Activated CD8-positive, alpha-beta memory T cell treated with anti-CD3 and anti-CD28 coated beads, Interleukin-2, amount 10 ng/mL, durations not matched to agents 7 days and 5 days (primary cell): ENCODE measurements at regions not wholly inside any gene's neighbourhood (a gene's known extent, or its start where the extent isn't known, plus 50 kb on each side); places are given as distances from the start of the nearest gene placed in this dataset.

Experiments used
- ATAC-seq: fragments of 150-1000 bp; cut with Tn5 transposase; one replicate; pipeline ENCODE4 v1.10.0; 2021; ENCODE audit warnings: moderate library complexity
- CTCF ChIA-PET: fragments of 350-600 bp; sonication (Branson Sonifier 250); formaldehyde crosslinking; loops from one replicate; lab custom pipeline; 2021; ENCODE audit warnings: antibody characterized with exemption; lab: Charles Lee
- DNase-seq: peaks from one replicate; pipeline ENCODE4 v3.0.0-alpha.2; 2020
- H3K27ac Mint-ChIP-seq: one replicate; pipeline ENCODE4 v1.8.0; 2021; ENCODE audit warnings: mild to moderate bottlenecking, mixed read lengths
- H3K27me3 Mint-ChIP-seq: one replicate; pipeline ENCODE4 v1.8.0; 2021; ENCODE audit warnings: mixed read lengths
- H3K36me3 Mint-ChIP-seq: one replicate; pipeline ENCODE4 v1.8.0; 2021; ENCODE audit warnings: mild to moderate bottlenecking, mixed read lengths
- H3K4me1 Mint-ChIP-seq: one replicate; pipeline ENCODE4 v1.8.0; 2021; ENCODE audit warnings: mixed read lengths
- H3K4me3 Mint-ChIP-seq: one replicate; pipeline ENCODE4 v1.8.0; 2021; ENCODE audit warnings: mild to moderate bottlenecking, moderate library complexity, mixed read lengths
- H3K9me3 Mint-ChIP-seq: one replicate; pipeline ENCODE4 v1.8.0; 2022; ENCODE audit warnings: low read depth, mixed read lengths

GRCh38 chr3:165382672-165383071, 186.5 kb upstream of the SLITRK3 start:
- Mint-ChIP-seq H3K4me3 (no peak overlapping the region), H3K27ac (no peak overlapping the region), H3K9me3 (peaks cover 7% of the 10 kb centered on the region), H3K4me1 (no peaks in the 10 kb centered on the region), H3K36me3 (no peaks in the 10 kb centered on the region), H3K27me3 (no peaks in the 10 kb centered on the region)
- DNase-seq (no peak), ATAC-seq (no peak)
- CTCF ChIA-PET: no interaction called here

DNA sequence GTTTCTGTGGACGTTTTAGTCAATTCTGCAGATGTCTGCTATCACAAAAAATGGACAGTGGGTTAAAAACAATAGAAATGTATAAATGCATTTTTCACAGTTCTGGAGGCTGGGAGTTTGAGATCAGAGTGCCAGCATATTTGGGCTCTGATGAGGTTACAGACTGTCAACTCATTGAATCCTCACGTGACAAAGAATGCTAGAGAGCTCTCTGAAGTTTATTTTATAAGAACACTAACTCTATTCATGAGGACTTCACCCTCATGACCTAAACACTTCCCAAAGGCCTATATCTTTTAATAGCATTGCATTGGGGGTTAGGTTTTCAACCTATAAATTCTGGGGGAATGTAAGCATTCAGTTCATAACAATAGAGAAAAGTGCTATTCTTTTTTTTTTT, 182.6 kb upstream of the SLITRK3 start:
- DNase-seq: no peak
- no peaks in the 10 kb centered on the region for H3K4me1 Mint-ChIP-seq

DNA sequence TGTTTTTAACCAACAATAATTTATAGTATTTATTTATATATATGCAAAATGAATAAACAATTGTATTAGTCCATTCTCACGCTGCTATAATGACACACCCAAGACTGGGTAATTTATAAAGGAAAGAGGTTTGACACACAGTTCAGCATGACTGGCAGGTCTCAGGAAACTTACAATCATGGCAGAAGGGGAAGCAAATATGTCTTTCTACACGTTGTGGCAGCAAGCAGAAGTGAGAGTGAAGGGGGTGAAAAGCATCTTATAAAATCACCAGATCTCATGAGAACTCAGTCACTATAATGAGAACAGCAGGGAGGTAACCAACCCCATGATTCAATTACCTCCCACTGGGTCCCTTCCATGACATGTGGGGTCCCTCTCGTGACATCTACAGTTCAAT, 162.8 kb upstream of the SLITRK3 start:
- no peaks in the 10 kb centered on the region for H3K27me3 Mint-ChIP-seq
- DNase-seq (no peak), ATAC-seq (no peak)
- H3K27ac Mint-ChIP-seq: no peak overlapping the region
- no peaks in the 10 kb centered on the region for H3K36me3 Mint-ChIP-seq
- H3K4me1 Mint-ChIP-seq: no peaks in the 10 kb centered on the region
- H3K9me3 Mint-ChIP-seq: peaks cover 7% of the 10 kb centered on the region
- CTCF ChIA-PET: no interaction called here
- H3K4me3 Mint-ChIP-seq: no peak overlapping the region

More for the DNA sequence above, 182.6 kb upstream of the SLITRK3 start:
- Mint-ChIP-seq H3K27me3 (no peaks in the 10 kb centered on the region), H3K9me3 (peaks cover 9% of the 10 kb centered on the region), H3K27ac (no peak overlapping the region), H3K4me3 (no peak overlapping the region), H3K36me3 (no peaks in the 10 kb centered on the region)
- CTCF ChIA-PET: no interaction called here
- ATAC-seq: no peak

- Mint-ChIP-seq H3K4me3 (no peak overlapping the region), H3K27me3 (no peaks in the 10 kb centered on the region), H3K4me1 (no peaks in the 10 kb centered on the region), H3K9me3 (peaks cover 8% of the 10 kb centered on the region), H3K27ac (no peak overlapping the region), H3K36me3 (no peaks in the 10 kb centered on the region)
- ATAC-seq: no peak
- CTCF ChIA-PET: no interaction called here
- DNase-seq: no peak
These were observed 159.1 kb upstream of the SLITRK3 start for GRCh38 chr3:165355316-165355715.

DNA sequence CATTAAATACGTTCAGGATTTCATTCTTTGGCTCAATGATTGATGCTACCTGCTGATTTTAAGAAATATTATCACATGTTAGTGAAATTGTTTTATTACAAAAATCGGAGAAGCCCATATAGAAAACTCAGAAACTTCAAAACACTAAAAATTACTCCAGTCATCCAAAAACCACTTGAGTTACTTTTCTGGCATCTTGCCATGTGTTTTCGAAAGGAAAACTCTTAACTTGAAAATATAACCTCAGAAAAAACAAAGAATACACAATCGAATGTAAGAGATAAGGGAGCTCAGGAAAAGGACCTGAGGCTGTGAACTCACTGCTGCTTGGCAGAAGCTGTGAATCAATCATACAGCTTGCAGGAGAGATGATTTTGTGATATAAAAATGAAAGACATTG, 151.3 kb upstream of the SLITRK3 start:
- H3K27ac Mint-ChIP-seq: no peak overlapping the region
- no peak overlapping the region for H3K4me3 Mint-ChIP-seq
- CTCF ChIA-PET: no interaction called here
- no peaks in the 10 kb centered on the region for H3K4me1 Mint-ChIP-seq
- ATAC-seq: no peak
- no peak for DNase-seq
- no peaks in the 10 kb centered on the region for H3K36me3 Mint-ChIP-seq
- H3K9me3 Mint-ChIP-seq: peaks cover 11% of the 10 kb centered on the region
- no peaks in the 10 kb centered on the region for H3K27me3 Mint-ChIP-seq

- Mint-ChIP-seq H3K9me3 (peaks cover 4% of the 10 kb centered on the region), H3K4me1 (no peaks in the 10 kb centered on the region), H3K36me3 (no peaks in the 10 kb centered on the region), H3K4me3 (no peak overlapping the region), H3K27ac (no peak overlapping the region), H3K27me3 (no peaks in the 10 kb centered on the region)
- ATAC-seq (no peak), DNase-seq (no peak)
- CTCF ChIA-PET: no interaction called here
These were observed 150.3 kb upstream of the SLITRK3 start for GRCh38 chr3:165346503-165346902.

DNA sequence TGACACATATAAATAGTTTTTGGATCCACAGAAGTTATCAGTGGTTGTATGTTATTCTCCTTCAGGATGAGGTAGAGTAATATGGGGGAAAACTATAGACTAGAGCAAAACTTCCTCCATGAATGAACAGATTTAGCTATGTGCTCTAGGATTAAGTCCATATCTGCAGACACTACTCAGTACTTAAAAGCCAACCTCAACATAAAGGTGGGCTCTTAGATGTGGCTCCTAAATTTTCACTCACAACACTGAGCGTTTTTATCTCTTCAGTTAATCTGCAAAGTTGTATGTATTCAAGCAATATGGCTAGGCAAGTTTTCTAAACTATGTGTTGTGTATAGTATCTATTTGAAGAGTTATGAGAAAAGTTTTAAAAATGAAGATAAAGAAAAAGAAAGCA, 147.0 kb upstream of the SLITRK3 start:
- H3K27ac Mint-ChIP-seq: no peak overlapping the region
- DNase-seq (no peak), ATAC-seq (no peak)
- H3K4me1 Mint-ChIP-seq: no peaks in the 10 kb centered on the region
- no peaks in the 10 kb centered on the region for H3K27me3 Mint-ChIP-seq
- peaks cover 3% of the 10 kb centered on the region for H3K9me3 Mint-ChIP-seq
- no peak overlapping the region for H3K4me3 Mint-ChIP-seq
- no peaks in the 10 kb centered on the region for H3K36me3 Mint-ChIP-seq
- CTCF ChIA-PET: no interaction called here

DNA sequence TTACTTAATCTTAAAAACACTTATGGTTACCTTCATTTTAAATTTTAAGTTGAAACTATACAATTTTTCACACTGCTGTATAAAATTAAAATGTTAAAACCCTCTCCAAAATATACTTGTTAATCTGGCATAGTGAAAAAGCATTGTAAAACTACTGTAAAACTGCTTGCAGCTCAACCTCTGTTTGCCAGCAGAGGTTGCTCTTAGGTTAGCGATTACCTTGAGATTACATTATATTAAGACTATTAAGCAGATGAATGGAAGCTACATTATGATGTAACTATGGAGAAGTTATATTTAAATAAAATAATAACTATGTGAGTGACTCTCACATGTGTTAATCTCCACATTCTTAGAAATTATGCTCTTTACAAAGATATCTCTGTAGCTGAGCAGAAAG, 143.6 kb upstream of the SLITRK3 start:
- CTCF ChIA-PET: no interaction called here
- peaks cover 3% of the 10 kb centered on the region for H3K9me3 Mint-ChIP-seq

GRCh38 chr3:165336786-165337185, 140.6 kb upstream of the SLITRK3 start:
- Mint-ChIP-seq H3K4me3 (no peak overlapping the region), H3K27me3 (no peaks in the 10 kb centered on the region), H3K9me3 (peaks cover 2% of the 10 kb centered on the region), H3K27ac (no peak overlapping the region), H3K36me3 (no peaks in the 10 kb centered on the region), H3K4me1 (no peaks in the 10 kb centered on the region)
- CTCF ChIA-PET: no interaction called here
- ATAC-seq: no peak
- DNase-seq: no peak

More for the DNA sequence above, 143.6 kb upstream of the SLITRK3 start:
- H3K4me3 Mint-ChIP-seq: no peak overlapping the region
- ATAC-seq (no peak), DNase-seq (no peak)
- no peak overlapping the region for H3K27ac Mint-ChIP-seq
- H3K4me1 Mint-ChIP-seq: no peaks in the 10 kb centered on the region
- H3K27me3 Mint-ChIP-seq: no peaks in the 10 kb centered on the region
- H3K36me3 Mint-ChIP-seq: no peaks in the 10 kb centered on the region
